ELF-1 (cell line): ENCODE measurements at regions not wholly inside any gene's neighbourhood (a gene's known extent, or its start where the extent isn't known, plus 50 kb on each side); places are given as distances from the start of the nearest gene placed in this dataset.
"Not testable (repeated sequence)": the region's sequence is repeated elsewhere in the genome, so short reads cannot be mapped to it uniquely, and the experiment has no call there.

Experiments
- DNase-seq: peaks from one replicate; pipeline ENCODE4 v3.0.0-alpha.2; 2016; ENCODE audit warnings: low read depth, low spot score

DNA sequence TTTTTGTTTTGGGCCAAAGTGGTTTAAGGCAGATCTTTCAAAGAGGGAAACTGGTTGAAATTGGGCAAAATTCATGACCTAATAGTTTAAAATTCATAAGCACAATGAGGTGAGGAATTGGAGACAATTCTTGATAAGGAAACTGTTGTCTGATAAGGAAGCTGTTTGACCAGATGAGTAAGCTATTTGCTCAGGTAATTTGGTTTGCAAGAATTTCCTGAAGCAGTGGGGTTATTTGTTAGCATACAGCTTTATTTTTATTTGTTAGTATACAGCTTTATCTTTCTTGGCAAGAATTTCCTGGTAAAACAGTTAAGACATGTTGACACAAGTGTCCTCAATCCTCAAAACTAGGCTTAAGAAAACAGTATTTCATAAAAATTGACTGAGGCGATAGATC, 559.0 kb downstream of the GALC start:
- no peak for DNase-seq

DNA sequence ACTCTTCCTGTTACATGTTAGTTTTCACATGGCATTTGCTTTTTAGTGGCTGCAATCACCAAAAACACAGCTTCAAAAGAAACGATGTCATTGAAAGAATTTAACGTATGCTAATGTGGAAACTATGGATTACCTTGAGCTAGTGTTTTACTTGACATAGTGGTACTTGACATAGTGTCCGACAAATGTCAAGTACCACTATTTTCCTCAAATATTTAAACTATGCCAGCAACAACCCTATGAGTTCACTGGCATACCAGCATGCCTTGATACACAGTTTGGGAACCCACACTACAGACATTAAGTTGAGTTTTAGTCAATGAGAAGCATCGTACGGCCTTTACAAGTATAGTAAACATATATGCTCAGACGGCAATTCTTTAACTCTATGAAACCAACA, 560.3 kb downstream of the GALC start:
- no peak for DNase-seq

DNA sequence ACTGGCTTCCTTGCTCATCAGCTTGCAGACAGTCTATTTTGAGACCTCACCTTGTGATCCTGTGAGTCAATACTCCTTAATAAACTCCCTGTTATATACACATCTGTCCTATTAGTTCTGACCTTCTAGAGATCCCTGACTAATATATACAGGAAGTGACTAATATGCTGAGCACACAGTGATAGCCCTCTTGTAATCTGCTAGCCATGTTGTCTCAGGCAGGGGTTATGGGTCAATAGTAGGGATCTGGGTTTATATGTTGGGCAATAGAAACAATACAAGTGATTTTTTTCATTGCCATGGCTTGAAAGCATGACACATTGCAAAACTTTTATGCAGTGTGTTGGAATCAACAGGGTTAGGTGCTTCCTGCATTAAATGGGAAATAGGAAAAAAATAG, 562.2 kb downstream of the GALC start:
- DNase-seq, result no peak

DNA sequence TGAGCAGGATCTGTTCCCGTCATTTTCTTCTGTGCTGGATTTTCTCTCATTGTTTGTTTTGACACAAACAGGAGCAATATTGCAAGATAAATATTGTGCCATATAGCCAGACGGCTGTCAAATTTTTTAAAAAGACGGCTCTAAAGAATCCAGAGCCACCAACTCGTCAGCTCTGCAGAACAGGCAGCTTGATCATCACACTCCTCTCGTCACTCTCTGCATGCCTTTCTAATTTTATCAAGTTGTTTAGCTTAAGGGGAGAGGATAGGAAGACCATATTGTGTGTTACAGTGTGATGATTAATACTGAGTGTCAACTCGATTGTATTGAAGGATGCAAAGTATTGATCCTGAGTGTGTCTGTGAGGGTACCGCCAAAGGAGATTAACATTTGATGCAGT, 562.8 kb downstream of the GALC start:
- DNase-seq, result no peak

DNA sequence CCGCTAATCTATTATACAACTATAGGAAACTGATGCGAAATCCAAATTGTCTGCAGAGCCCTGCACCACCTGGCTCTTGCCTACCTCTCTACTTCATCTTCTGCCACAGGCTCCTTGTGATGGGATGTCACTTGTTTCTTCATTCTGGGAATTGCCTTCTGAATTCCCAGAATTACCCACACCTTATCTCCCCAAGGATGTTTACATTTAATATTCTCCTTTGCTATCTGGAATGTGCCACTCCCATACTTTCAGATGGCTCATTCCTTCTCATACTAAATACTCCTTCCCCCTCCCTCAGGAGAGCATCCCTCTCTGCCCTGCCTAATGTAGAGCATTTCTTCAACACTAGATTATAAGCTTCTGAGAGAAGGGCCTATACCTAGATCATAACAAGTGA, 573.1 kb downstream of the GALC start:
- DNase-seq, result no peak

DNA sequence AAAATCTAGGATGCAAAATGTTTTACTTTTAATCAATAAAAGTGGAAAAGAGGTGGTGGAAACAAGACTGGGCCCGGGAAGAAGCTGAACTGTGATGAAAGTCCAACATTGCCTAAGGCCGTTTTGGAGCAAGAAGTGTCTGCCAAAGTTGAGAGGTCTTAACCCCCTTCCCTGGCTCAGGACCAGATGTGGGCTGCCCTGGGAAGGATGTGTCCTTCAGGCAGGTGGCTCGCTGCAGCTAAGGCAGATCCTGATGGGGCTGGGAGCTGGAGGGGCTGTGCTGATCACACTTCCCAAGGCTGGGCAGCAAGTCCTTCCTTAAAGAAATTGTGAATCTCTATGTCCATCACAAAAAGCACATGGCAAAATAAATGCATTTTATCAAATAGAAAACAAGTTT, 581.6 kb downstream of the GALC start:
- peak; percentile 49 for DNase-seq

DNA sequence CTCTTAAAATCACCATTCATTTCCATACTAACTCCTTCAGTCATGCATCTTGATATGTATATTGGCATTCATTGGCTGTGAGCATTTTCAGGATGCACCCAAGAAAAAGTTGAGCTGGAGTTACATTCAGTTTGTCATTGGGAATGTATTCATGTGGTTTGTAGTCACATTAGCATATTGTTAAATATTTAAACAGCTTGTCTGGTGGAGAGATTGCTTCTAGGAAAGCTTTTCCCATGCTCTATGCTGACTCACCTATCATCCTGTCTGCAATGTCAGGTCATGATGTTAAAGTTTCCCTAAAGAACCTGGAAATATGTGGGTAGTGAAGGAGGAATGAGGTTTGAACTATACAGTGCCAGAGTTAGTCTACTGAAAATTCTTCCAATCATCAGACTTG, 583.6 kb downstream of the GALC start:
- no peak for DNase-seq

DNA sequence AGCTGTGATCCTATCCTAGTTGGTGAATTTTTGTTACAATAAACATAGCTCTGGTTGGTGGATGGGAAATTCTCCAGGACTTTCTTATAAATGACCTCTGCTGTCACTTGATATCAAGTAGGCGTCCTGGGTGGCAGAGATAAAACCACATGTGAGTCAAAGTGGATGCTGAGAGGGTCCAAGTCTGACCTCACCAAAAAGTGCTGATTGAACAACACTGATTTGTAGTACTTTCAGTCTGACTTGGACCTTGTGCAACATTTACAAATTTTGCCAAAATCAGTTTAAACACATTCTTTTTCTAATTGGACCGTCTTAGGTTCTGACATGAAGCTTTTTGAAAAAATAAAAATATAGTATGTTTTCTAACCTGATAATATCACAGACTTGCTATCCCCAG, 585.6 kb downstream of the GALC start:
- no peak for DNase-seq

DNA sequence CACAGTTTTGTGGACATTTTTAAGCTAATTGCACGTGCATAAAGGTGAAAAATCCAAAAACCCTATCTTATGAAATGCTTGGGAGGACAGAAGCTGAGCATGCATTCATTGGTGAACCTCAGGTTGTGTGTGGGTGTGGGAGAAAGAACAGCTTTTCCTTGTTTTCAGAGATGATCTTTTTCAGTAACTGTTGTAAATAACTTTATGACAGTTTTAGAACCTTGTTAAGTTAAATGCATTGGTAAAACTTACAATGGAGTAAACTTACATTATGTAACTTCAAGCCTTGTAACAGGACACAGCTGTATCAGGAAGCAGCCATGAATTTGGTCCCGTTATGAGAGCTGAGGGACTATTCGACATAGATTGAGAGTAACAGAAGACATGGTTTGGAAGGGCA, 587.4 kb downstream of the GALC start:
- no peak for DNase-seq

DNA sequence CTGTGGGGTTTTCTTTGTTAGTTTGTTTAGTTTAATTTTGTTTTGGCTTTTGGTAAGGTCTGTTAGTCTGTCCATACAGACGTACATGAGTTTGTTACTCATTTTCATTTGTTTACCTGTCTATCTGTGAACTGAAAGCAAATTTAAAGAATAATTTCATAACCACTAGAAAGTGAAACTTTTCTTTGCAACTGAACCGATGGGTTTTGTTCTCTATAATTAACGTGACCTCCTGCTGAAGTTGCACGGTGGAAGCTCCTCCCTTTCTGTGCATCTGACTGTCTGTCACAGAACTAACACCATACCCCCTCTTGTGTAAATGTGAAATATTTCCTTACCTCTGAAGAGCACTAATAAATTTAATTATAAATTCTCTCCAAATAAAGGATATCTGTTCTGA, 595.5 kb downstream of the GALC start:
- DNase-seq, result no peak

DNA sequence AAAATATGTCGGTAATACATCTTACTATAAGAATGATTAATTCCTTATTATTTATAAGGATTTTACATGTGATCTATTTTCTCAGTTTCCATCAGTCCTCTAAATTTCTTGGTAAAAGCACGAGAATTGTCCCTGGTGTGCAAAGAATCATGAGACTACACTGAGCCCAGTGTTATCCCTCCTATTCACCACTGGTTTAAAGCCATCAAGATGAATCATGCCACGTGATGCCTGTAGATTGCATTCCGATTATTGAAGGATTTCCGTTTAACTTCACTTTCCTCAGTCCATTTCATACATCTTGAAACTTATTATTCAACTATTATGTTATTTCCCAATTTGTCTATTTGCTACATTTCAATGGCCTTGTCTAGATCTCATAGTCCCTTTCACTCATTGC, 601.9 kb downstream of the GALC start:
- DNase-seq, result no peak

DNA sequence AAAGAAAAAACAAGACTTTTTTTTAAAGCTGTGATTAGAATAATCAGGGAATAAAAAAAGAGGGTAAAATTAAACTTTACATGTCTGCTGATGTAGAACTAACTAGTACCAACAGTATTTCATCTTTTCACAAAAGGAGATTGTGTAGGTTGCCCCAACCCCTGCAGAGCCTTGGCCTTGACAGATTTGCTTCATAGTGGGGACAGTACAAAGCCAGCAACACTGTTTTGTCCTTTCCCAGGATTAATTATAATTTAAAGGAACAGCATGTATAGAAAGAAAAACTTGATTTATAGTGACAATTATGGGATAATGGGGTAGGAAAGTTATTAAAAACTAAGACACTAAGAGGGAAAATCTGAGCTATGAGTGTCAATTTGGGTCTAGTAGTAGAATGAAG, 604.0 kb downstream of the GALC start:
- DNase-seq, result no peak

DNA sequence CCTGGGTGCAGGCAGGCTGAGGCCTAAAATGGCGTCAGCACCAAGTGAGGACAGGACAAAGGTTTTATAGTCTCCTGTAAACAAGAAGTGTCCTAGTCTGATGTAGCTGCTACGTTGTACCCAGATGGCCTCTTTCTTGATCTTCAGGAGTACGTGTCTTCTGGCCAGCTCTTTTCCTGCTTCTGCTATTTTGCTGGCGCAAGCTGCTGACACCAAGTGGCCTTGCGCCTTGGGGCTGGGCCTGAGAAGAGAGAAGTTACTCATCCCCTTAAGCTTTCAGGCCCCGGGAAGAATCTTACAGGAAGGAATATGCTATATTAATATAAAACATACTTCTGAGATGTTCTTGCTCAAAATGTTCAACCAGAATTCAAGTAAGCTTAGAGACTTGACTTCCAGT, 605.2 kb downstream of the GALC start:
- DNase-seq, result no peak

DNA sequence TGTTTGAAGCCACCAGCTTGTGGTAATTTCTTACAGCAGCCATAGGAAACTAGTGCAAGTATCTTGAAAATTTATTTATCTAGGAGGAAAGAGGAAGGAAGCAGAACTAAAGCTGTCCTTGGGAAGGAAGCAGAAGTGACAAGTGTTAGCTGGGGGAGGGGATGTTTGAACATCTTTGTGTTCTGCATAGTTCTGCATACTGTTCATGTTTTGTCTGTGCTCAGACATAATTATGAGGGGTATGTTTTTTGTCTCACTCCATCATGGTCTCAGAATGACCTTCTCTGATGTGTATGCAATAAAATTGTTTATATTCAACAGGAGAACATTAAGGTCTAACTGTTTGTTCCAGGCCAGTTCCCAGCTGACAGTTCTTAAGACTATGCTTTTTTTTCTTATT, 606.5 kb downstream of the GALC start:
- no peak for DNase-seq

DNA sequence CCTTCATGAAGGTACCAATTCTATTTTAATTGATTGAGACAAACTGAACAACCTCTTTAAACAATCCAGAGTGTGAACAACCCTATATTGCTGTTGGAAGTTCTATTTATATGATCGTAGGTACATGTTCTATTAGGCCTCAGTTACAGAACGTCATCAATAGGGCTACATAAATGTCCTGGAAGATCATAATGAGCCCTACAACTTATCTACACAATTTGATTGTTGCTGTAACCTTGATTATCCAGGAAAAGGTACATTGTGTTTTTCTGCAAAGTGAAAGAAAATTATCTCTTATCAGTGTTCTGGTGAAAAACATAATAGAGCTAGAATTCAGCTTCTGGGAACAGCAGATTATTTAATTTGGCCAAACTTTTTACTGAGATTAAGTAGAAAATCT, 612.9 kb downstream of the GALC start:
- no peak for DNase-seq

DNA sequence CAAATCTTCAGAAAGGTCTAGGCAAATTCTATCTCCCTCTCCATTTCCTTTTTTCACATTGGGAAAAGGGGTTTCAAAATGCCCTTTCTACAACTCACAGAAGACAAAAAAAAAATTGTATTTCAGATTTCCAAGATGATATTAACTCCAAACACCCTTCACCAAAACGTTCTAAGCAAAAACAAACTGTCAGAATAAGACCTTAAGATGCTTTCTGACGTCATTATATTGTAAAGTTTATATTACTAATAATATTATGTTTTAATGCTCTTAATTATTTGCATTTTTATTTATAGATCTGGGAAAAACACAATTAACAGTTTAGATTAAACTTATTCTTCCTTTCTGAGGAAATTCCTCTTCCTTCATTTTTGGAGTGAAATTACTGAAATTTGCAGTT, 624.2 kb downstream of the GALC start:
- no peak for DNase-seq

DNA sequence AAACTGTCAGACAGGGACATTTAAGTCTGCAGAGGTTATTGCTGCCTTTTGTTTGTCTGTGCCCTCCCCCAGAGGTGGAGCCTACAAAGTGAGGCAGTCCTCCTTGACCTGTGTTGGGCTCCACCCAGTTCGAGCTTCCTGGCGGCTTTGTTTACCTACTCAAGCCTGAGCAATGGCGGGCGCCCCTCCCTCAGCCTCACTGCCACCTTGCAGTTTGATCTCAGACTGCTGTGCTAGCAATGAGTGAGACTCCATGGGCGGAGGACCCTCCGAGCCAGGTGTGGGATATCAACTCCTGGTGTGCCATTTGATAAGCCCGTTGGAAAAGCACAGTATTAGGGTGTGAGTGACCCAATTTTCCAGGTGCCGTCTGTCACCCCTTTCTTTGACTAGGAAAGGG, 632.7 kb downstream of the GALC start:
- not testable (repeated sequence) for DNase-seq

DNA sequence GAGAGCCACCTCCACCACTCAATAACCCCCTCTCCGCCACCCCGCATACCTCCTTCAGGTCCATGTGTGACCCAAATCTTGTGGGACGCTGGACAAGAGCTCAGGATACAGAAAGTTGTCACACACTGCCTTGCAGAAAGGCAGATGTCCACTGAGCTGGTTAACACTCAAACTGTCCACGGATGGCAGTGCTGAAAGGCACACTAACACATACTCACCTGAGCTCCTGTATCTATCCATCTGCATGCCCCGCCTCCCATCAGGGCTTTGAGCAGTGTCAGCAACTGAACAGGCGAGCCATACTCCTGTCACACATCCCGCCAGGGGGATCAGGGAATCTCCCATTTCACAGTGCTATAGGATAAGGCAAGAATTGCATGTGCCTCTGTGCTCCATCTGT, 642.0 kb downstream of the GALC start:
- peak; percentile 22 for DNase-seq

DNA sequence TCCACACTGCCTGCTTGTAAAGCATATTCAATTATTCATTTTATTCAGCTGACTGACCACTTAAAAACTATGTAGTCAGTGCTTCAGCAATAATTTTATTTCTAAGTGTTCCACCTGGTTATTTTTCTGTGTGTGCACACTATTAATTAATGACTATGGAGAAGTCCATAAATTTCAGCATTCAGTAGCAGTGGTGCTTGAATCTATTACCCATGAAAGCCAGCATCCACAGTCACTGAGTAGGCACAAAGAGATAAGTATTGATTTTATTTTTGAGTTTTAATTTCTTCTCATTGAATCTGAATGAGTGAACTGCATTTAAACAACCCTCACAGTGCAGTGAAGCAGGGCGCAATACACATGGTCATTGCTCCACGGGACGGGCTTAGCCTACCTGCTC, 643.1 kb downstream of the GALC start:
- DNase-seq, result no peak

DNA sequence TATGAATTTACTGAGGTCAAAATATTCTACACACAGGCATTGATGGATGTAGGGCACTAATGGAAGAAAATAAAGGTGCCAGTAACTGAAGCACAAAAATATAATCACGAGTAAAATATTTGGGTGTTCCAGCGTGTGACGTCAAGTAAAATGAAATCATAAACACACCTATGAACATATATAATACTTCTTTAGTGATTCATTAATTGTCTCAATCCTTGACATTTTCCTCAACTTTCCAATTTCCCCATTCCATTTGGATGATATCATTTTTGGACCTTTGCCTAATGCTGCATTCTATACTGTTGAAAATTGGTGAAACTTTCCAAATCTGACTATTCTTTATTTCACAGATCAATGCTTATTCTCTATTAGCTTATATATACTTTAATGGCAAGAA, 649.3 kb downstream of the GALC start:
- no peak for DNase-seq

DNA sequence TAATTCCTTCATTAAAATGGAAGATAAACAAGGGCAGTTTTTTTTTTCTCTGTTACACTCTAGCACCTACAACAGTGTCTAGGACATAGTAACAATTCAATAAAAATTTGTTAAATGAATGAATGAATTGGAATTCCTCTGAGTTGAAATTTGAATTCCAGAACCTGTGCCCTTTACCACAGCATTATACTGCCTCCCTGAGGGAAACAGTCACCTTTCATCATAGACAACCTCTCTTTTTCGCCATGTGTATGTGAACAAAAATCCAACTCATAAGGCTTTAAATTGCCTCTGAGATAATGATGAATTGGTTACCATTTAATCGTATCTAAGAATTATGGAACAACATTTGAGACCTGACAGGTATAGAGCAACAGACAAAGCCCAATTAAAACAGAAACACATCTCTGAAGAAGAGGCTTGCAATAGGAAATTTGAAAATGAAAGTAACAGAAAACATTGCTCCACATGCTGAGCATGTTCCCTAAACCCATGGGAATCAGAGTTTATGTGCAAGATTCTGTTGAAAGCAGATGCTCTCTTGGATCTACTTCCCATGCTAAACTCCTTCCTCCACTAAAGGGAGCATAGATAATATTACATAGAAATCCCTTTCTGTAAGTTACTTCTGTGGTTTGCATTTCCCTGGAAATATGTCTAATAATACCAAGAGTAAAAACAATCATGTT, 657.8 kb downstream of the GALC start:
- no peak for DNase-seq

DNA sequence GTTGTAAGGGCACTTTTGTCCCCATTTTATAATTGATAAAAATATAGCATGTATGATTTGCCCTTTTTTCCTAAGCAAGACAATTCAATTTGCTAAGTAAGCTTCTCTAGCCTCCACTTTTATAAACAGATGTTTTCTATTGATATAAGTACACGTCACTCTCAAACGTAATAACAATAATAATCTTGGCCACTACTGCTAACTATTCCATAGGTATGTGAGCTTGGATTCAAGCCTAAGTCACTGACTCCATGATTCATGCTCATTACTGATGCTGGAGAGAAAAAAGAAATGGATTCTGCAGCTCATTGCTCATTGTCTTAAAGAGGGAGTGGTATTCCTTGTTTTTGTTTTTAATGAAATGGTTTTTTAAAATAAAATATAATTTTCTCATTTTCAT, 661.0 kb downstream of the GALC start:
- no peak for DNase-seq

DNA sequence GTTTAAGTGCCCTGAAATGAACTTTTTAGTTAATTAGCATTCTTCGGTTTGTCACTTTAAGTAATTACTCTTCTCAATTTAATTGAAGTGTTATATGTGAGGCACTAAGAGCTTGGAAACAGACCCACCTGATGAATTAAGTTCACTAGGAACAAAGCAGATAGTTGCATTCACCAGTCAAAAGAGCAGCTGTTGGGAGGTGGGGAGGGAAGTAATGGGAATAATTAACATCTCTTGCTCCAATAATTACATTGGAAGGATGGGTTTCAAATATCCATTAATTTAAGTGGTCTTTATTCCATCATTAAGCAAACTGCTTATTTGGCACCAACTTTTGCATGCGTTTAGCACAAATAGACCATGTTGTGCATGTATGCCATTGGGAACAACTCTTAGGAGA, 667.2 kb downstream of the GALC start:
- DNase-seq, result no peak

DNA sequence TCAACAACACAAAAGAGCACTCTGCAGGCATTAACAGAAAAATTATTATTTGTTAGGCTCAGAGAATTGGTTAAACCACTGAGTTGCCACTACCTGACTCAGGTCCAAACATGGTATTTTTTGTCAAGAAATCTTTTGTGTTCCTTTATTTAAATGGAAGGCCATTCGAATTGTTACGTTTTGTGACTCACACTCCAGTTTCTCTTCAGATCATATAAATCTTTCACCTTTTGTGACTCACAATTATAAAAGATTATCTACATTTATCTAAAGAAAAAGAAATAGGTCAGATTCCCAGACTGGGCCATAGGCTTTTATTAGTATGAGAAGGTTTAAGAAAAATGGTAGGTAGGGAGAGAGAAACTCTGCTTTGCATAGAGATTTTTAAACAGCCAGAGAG, 669.8 kb downstream of the GALC start:
- no peak for DNase-seq
